Small intestine (tissue), 7 donors: ENCODE measurements at regions not wholly inside any gene's neighbourhood (a gene's known extent, or its start where the extent isn't known, plus 50 kb on each side); places are given as distances from the start of the nearest gene placed in this dataset.
"Not testable (repeated sequence)": the region's sequence is repeated elsewhere in the genome, so short reads cannot be mapped to it uniquely, and the experiment has no call there.

ENCODE experiments used
- DNase-seq, 2 donors: peaks; one replicate each; pipeline versions ENCODE4 v3.0.0 to v3.0.0-alpha.2; 2013
- FAIRE-seq: peaks from 2 replicates; lab custom pipeline; 2012; peaks lifted over from hg19 to GRCh38; lab: Jason Lieb, UNC
- H3K27ac ChIP-seq, 3 donors: one replicate each; pipeline ENCODE4 v1.5.1; 2013; ENCODE audit warnings: low read length in 2 of 3, mild to moderate bottlenecking in 2 of 3, control low read depth in 1 of 3, inconsistent platforms in 1 of 3, low read depth in 1 of 3, moderate library complexity in 1 of 3
- H3K27me3 ChIP-seq, 3 donors: one replicate each; pipeline ENCODE4 v1.6.1; 2013; ENCODE audit warnings: low read length in 3 of 3, inconsistent platforms in 1 of 3; ENCODE audit not compliant: control insufficient read depth in 3 of 3, insufficient read depth in 3 of 3
- H3K36me3 ChIP-seq, 3 donors: one replicate each; pipeline ENCODE4 v1.6.1; 2013; ENCODE audit warnings: low read length in 3 of 3, inconsistent platforms in 1 of 3, low read depth in 1 of 3, mild to moderate bottlenecking in 1 of 3, moderate library complexity in 1 of 3; ENCODE audit not compliant: control insufficient read depth in 3 of 3, insufficient read depth in 2 of 3
- H3K4me1 ChIP-seq, 3 donors: one replicate each; pipeline ENCODE4 v1.6.1; 2013; ENCODE audit warnings: low read length in 2 of 3, inconsistent platforms in 1 of 3, low read depth in 1 of 3, mild to moderate bottlenecking in 1 of 3, moderate library complexity in 1 of 3; ENCODE audit not compliant: control insufficient read depth in 3 of 3, insufficient read depth in 2 of 3
- H3K4me3 ChIP-seq, 3 donors: one replicate each; pipeline ENCODE4 v1.5.1; 2013; ENCODE audit warnings: low read length in 3 of 3, control low read depth in 1 of 3, inconsistent platforms in 1 of 3, low read depth in 1 of 3, mild to moderate bottlenecking in 1 of 3, moderate library complexity in 1 of 3
- H3K9me3 ChIP-seq, 2 donors: one replicate each; pipeline ENCODE4 v1.6.1; 2013; ENCODE audit warnings: low read depth in 1 of 2, low read length in 1 of 2; ENCODE audit not compliant: control insufficient read depth in 2 of 2, insufficient read depth in 1 of 2
- WGBS, 3 donors: extraction: QIAGEN DNeasy Blood & Tissue Kit; methylation state at CpG; one replicate each; pipeline ENCODE4 v1.1.7; 2013; 5-methylcytosine and 5-hydroxymethylcytosine counted together
- donor health status: healthy with polysubstance abuse.
- donor health status: control.
- donor health status: control.
- donor health status: Bipolar disorder and iron deficiency.
- donor health status: healthy.

DNA sequence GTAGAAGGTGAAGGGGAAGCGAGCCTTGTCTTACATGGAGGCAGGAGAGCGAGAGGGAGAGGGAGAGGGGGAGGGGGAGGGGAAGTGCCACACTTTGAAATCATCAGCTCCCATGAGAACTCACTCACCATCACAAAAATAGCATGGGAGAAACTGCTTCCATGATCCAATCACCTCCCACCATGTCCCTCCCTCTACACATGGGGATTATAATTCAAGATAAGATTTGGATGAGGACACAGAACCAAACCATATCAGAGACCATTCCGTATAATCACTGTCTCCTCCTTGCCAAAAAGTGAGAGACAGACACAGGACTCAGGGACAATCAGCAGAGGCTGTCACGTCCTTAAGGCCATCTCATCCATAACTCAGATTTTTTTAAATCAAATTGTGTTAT is 187.7 kb upstream of the TAS2R1 start:
- DNase-seq (no peak), FAIRE-seq (no peak)
- Histone ChIP-seq H3K36me3 (no peaks in the 10 kb centered on the region), H3K4me1 (no peaks in the 10 kb centered on the region), H3K9me3 (no peaks in the 10 kb centered on the region), H3K27ac (no peak overlapping the region), H3K4me3 (no peak overlapping the region), H3K27me3 (no peaks in the 10 kb centered on the region)
- WGBS, 3 donors = 56 to 66% (median 60%) methylated on average over 4 of the region's 4 CpGs

DNA sequence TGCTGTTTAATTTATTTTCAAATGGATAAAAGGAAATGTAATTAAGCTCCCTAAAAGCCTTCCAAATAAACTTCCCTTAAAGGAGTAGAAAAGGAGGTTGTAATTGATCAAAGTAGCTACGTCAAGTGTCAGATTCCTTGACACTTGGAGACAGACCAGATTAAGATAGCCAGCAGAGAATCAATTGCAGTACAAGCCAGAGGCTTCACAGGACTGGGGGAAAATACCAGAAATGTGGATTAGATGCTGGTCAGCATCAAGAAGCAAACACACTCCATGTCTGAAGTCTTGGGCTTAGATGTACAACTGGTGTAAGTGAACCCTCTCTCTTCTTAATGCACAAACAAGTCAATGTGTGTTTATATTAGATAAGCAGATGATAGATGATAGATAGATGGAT is 184.9 kb upstream of the TAS2R1 start:
- WGBS, 3 donors = 55 to 77% (median 76%) methylated on average over 1 of the region's 1 CpG
- FAIRE-seq = no peak
- no peak overlapping the region for H3K4me3 ChIP-seq

DNA sequence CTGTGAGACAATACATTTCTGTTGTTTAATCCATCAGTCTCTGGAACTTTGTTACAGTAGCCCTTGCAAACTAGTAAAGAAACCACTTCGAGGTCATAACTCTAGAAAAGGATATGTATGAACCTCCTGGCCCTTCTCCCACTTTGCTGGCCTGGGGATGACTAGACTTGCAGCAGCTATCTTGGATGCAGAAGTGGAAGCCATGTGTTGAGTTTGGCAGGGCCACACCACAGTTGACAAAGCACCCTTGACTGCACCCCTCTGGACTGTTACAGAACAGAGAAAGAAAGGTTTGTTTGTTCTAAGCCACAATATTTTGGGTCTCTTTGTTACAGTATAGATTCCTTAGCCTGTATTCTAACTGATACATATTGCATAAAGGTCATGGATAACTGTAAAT is 183.2 kb upstream of the TAS2R1 start:
- no peaks in the 10 kb centered on the region for H3K9me3 ChIP-seq
- no peak overlapping the region for H3K27ac ChIP-seq
- no peaks in the 10 kb centered on the region for H3K4me1 ChIP-seq
- 58 to 73% (median 70%) methylated on average over 1 of the region's 1 CpG for WGBS, 3 donors
- FAIRE-seq = no peak
- DNase-seq = no peak
- no peaks in the 10 kb centered on the region for H3K36me3 ChIP-seq
- H3K4me3 ChIP-seq = no peak overlapping the region
- no peaks in the 10 kb centered on the region for H3K27me3 ChIP-seq

More for the DNA sequence above, 184.9 kb upstream of the TAS2R1 start:
- Histone ChIP-seq H3K4me1 (no peaks in the 10 kb centered on the region), H3K9me3 (no peaks in the 10 kb centered on the region), H3K27me3 (no peaks in the 10 kb centered on the region), H3K27ac (no peak overlapping the region), H3K36me3 (no peaks in the 10 kb centered on the region)
- no peak for DNase-seq

DNA sequence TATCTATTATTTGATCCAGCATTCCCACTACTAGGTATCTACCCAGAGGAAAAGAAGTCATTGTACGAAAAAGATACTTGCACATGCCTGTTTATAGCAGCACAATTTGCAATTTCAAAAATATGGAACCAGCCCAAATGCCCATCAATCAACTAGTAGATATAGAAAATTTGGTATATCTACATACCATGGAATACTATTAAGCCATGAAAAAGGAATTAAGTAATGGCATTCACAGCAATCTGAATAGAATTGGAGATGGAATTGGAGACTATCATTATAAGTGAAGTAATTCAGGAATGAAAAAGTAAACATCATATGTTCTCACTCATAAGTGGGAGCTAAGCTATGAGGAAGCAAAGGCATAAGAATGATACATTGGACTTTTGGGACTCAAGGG is 177.2 kb upstream of the TAS2R1 start:
- not testable (repeated sequence) for H3K27ac ChIP-seq, H3K4me1 ChIP-seq, H3K36me3 ChIP-seq, FAIRE-seq, DNase-seq, H3K4me3 ChIP-seq, H3K9me3 ChIP-seq, H3K27me3 ChIP-seq
- 83 to 93% (median 84%) methylated on average over 1 of the region's 1 CpG for WGBS, 3 donors

DNA sequence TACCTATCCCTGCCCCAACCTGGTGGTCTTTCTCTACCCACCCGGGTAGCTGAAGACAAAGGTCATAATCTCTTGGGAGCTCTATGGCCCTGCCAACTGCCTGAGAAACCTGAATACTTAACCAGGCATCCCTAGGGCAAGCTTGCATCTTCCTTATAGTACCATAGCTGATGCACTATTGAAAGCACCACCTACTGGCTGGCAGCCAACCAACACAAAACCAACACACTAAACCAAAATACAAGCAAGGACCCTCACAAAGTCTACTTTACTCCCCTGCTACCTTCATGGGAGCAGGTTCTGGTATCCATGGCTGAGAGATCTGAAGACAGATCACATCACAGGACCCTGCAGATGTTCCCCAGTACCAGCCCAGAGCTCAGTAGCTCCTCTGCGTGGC is 171.8 kb upstream of the TAS2R1 start:
- no peak overlapping the region for H3K4me3 ChIP-seq
- DNase-seq = no peak
- no peaks in the 10 kb centered on the region for H3K36me3 ChIP-seq
- no peaks in the 10 kb centered on the region for H3K27me3 ChIP-seq
- peaks cover 0 to 5% of the 10 kb centered on the region in 2 donors for H3K9me3 ChIP-seq
- FAIRE-seq = no peak
- H3K4me1 ChIP-seq = no peaks in the 10 kb centered on the region
- WGBS, 3 donors = 85 to 93% (median 86%) methylated on average over 2 of the region's 2 CpGs
- no peak overlapping the region for H3K27ac ChIP-seq

DNA sequence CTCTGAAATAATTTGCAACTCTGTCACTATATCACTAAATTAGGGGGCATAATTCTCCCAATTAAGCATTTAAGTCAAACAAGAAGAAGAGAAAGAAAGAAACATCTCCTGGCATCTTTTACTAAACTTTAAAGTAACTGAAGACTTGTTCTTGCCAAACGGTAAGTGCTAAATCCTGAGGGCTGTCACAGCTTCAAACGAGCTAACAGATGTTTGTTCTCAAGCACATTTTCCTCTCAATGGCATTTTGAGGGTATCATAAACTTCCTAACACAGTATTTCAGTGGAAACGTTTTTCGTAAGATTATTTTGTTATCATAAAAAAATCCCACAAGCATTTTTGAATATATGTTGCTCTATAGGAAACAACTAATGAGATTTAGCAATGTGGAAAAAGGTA is 169.5 kb upstream of the TAS2R1 start:
- H3K4me3 ChIP-seq = no peak overlapping the region
- H3K36me3 ChIP-seq = no peaks in the 10 kb centered on the region
- H3K27ac ChIP-seq = no peak overlapping the region
- H3K4me1 ChIP-seq = no peaks in the 10 kb centered on the region
- FAIRE-seq = no peak
- WGBS, 3 donors = 31 to 37% (median 36%) methylated on average over 4 of the region's 4 CpGs
- H3K27me3 ChIP-seq = peaks cover 0 to 3% (median 0%) of the 10 kb centered on the region in 3 donors
- DNase-seq = no peak
- H3K9me3 ChIP-seq = peaks cover 0 to 5% of the 10 kb centered on the region in 2 donors

DNA sequence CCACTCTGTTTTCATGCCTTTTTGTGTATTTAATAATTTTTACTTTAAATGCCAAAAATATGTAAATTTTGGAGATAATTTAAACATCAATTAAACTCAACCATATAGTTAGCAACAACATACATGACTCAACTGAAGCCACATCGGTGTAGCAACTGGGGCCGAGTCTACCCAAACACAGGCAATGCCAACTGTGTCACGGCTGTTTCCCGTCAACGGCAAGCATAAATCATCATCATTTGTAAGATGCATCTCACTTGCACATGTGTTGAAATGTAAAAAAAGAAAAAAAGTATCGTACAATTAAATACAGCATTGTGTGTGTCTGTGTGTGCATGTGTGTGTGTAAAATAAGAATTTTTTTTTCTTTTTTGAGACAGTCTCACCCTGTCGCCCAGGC is 160.1 kb upstream of the TAS2R1 start:
- H3K4me1 ChIP-seq = no peaks in the 10 kb centered on the region
- H3K27ac ChIP-seq = no peak overlapping the region
- no peaks in the 10 kb centered on the region for H3K36me3 ChIP-seq
- DNase-seq = no peak
- H3K4me3 ChIP-seq = no peak overlapping the region
- H3K27me3 ChIP-seq = peaks cover 0 to 6% (median 0%) of the 10 kb centered on the region in 3 donors
- WGBS, 3 donors = 87 to 93% (median 92%) methylated on average over 7 of the region's 7 CpGs
- H3K9me3 ChIP-seq = no peaks in the 10 kb centered on the region
- FAIRE-seq = no peak

DNA sequence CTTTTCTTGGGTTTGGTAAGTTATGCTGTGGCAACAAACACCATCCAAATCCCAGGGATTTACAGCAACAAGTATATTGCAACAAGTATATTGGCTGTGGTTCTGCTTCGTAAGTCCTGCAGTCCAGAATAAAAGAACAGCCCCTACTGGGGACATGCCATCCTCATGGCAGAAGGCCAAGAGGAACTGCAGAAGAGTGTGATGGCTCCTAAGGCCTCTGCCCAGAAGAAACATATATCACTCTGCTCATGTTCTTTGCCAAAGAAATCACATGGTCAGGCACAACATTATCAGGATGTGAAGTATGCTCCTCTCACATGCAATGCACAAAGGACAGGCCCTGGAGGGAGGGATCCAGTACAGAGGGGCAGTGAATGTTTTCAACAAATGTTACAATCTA is 159.6 kb upstream of the TAS2R1 start:
- FAIRE-seq = no peak
- 63 to 76% (median 67%) methylated on average over 1 of the region's 1 CpG for WGBS, 3 donors

DNA sequence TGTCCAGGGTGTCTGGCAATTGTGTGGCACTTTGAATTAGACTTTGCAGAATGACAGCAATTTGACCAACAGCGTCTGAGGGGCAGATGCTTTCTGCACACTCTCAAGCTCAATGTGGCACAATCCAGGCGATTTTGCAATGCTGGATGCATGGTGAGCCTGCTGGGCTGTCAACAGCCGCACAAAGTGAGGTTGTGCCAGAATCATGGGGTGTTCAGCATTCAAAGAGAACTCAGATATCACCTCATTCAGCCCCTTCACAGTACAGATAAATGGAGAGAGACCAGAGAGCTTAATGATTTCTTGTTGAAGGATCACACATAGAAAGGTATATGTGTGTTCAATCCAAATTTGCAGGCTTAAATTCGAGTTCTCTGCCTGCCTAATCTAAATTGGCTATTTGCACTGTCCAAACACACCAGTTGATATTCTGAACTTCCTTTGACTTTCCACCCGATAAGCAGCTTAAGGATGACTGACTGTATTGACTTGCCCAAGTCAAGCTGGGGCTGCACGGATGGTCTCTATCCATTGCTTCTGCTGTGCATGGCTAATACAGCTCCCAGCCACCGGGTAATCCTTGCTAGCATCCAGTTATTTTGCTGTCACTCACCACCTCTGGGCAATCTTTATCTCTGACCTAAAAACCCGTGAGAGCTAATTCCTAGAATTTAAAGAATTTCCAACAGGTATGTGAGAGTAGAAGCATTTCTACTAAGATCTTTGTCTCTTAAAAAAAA is 157.9 kb upstream of the TAS2R1 start:
- WGBS, 3 donors = 26 to 48% (median 42%) methylated on average over 8 of the region's 8 CpGs
- H3K9me3 ChIP-seq = no peaks in the 10 kb centered on the region

More for the DNA sequence above, 159.6 kb upstream of the TAS2R1 start:
- Histone ChIP-seq H3K4me1 (no peaks in the 10 kb centered on the region), H3K27ac (no peak overlapping the region), H3K9me3 (no peaks in the 10 kb centered on the region), H3K36me3 (no peaks in the 10 kb centered on the region), H3K4me3 (no peak overlapping the region), H3K27me3 (peaks cover 0 to 6% (median 0%) of the 10 kb centered on the region in 3 donors)
- no peak for DNase-seq

More for the DNA sequence above, 157.9 kb upstream of the TAS2R1 start:
- no peak overlapping the region for H3K27ac ChIP-seq
- FAIRE-seq (no peak), DNase-seq (no peak)
- H3K27me3 ChIP-seq = peaks cover 0 to 6% (median 0%) of the 10 kb centered on the region in 3 donors
- no peak overlapping the region for H3K4me3 ChIP-seq
- no peaks in the 10 kb centered on the region for H3K36me3 ChIP-seq
- H3K4me1 ChIP-seq = no peaks in the 10 kb centered on the region
